NCI-H146 (cell line): ENCODE measurements at regions not wholly inside any gene's neighbourhood (a gene's known extent, or its start where the extent isn't known, plus 50 kb on each side); places are given as distances from the start of the nearest gene placed in this dataset.
A peak's percentile ranks its signal among the peaks of the same experiment; 100 is the strongest.
"Not testable (repeated sequence)": the region's sequence is repeated elsewhere in the genome, so short reads cannot be mapped to it uniquely, and the experiment has no call there.

ENCODE experiments used
- DNase-seq: peaks from one replicate; lab custom pipeline; 2025; lab: John Stamatoyannopoulos, UW

DNA sequence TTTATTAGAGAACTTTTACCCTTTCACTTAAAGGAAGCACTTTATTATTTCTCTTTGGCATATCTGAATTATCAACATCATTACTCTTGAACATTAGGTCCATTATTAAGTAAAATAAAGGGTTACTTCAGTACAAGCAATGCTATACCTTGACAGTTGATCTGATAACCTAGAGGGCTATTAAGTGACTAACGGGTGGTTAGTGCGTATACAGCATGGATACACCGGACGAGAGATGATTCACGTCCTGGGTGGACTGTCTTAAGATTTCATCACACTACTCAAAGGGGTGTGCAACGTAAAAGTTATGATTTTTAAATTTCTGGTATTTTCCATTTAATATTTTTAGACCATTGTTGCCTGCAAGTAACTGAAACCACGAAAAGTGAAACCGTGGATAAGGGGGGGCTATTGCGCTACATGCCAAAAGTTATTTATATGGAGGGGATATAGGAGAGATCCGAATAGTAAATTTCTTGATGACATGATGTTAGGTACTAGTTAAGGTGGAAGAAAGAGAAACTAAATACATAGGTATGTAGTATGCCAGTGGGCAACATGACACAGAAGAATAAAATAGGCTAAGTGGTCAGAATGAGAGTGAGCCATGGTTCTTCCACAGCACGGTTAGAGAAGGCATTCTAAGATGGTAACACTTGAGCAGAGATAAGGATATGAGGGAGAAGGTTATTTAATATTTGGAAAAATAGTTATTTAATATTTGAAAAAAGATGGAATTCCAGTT is 230.8 kb upstream of the ANKRD50 start:
- no peak for DNase-seq

DNA sequence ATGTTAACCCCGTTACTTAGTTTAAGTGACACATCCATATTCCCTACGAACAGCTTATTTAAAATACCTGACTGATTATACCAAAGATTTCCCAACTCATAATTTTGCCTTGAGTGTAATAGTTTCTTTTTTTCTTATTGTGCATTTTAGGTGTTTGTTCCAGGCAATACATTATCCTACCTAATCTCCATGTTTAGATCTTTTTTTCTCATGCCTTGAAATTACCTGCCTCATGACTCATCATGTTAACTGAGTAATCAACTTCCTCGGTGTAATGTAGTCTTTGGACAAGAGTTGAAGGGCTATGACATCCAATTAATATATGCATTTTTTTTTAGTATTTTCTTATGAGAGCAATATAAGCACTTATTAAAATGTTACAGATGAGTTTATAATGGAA is 228.7 kb upstream of the ANKRD50 start:
- DNase-seq = no peak

DNA sequence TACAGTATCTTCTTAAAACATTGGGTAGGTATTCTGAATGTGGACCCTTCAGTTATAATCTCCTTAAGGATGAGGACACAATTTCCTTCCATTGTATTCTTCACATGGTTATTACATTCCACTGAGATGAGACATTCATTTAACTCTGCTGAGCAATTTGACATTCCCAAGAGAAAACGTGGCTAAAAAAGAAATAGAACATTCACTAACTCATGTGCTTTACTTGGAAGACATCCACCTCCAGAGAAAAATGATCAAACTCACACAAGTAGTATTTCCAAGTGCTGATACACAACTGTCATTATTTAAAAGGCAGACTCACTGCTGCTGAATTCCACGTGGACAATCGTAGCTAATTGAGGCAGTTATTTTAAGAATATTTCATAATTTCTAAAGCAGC is 227.9 kb upstream of the ANKRD50 start:
- no peak for DNase-seq

DNA sequence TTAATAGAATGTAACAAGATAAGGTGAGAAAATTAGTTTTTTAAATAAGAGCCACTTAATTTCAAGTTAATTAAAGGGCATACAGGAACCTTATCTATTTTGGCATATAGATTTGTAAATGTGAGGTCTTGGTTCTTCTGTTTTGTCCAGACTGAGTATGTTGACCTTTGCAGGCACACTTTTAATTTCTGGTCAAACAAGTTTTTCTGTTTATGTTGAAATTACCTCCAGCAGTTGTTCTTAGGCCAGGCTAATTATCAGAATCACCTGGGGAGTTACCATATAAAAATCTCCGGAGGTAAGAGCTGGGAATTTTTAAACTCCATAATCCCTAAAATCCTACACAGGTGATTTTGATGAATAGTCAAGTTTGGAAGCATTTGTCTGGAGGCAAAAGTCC is 227.4 kb upstream of the ANKRD50 start:
- peak; percentile 11 for DNase-seq

DNA sequence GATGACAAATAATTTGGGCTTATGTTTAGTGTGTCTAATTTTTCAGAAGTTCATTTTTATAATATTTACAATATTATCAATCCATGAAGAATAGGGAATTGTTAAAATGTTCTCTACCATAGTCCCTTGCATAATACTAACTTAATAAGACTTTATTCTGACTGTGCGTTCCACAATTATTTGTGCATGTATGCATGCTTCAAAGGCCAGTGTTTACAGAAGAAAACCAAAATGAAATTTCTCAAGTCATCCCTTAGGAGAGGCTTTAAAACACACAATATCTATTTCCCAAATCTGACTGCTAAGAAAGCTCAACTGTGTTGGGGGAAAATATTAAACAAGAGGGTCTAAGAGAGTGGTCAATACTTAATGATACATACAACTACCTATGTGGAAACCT is 226.3 kb upstream of the ANKRD50 start:
- DNase-seq = no peak

DNA sequence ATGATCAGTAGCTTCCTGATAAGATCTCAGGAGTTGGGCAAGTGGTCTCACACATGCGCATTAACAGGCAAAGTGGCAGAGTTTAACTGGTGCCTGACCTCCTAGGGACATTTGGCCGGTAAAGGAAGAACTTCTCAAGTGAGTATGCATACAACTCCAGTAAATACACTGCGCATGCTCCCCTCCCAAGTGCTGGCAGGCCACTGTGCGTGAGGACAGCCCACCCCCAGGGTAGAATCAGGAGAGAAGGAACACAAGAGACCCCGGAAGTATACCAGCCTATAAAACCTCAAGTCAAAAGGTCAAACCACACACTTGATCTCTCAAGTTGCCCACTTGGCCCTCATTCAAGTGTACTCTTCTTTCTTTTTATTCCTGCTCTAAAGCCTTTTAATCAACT is 225.5 kb upstream of the ANKRD50 start:
- no peak for DNase-seq

DNA sequence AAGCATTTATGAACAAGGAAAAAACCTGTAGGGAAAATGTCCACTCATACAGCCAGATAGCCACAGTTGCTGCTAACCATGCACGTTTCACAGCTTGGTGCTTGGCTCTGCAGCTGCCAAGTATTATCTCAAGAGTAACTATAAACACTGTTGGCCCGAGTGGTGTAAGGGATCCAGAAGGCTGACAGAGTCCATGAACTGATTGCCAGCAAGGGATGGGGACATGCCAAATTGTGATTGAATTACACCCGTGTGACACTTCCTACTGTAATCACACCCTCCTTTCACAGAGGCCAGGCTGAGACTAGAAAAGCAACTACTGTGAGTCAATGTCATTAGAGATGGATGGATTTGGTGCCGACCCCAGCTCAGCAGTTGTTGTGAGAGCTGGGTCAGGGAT is 223.9 kb upstream of the ANKRD50 start:
- no peak for DNase-seq

DNA sequence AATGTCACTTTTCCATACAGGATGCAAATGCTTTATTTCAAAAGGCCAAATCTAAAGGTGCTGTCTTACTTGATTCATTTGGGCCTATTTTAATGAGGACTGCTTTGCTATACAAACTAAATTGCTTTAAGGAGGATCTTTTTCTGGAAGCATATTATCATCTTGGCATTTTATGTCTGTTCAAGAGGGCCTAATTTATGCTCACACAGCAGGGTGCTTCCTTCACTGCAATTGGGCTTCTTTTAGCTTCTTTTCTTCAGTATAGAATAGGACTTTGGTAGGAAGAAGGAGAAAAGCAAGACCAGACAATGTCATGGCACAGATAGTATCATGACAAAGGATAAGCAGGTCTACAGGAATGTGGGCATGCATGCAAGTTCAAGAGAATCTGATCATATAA is 222.4 kb upstream of the ANKRD50 start:
- no peak for DNase-seq

DNA sequence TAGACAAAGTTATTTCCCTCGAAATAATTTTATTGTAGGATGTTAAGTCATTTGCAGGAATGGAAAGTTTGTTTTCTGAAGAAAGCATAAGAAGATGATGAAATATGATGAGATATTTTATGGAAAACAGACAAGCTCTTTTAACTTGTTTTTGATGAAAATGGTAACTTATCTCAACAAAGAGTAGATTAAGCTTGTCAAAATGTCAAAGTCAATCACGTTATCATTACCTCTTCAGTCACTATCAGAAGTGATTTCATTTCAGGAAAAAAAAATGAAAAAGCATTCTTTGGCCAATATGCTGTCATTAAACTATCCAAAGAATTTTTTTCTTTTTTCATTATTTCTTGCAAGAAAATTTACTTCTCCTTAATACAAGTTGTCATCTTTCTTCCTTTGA is 221.0 kb upstream of the ANKRD50 start:
- no peak for DNase-seq

DNA sequence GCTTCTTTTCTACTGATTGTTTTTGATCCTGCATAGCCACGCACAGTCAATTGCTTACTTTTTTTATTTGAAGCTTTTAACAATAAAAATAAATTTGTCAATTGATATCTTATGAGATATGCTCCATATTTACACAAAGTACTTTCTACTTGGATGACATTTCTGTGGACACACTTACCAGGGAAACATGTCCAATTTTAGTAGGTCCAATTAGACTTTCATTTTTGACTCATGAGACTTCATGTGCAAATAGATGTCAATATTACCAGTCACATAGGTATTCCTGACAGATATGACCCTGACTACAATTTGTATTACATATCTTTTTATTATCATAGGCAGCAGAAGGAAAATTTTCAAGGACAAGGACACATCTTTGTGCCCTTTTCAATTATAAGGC is 219.9 kb upstream of the ANKRD50 start:
- DNase-seq = no peak

DNA sequence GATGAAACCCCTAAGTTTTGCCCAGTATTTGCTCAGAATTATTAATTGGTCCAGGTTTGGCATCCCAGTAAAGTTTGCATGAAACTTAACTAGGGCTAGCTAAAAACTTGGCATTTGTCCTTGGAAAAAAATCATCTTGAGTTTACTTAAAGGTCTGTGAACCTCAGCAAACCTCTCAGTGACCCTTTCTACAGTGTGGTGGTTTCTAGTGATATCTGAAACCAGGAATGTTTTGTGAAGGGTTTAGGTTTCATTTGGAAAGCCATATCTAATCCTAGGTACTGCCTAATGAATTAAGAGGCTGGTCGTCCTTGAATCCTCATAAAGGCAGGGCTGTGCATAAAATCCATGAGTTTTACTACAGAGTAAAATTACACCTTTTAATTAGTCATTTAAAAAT is 218.5 kb upstream of the ANKRD50 start:
- no peak for DNase-seq

DNA sequence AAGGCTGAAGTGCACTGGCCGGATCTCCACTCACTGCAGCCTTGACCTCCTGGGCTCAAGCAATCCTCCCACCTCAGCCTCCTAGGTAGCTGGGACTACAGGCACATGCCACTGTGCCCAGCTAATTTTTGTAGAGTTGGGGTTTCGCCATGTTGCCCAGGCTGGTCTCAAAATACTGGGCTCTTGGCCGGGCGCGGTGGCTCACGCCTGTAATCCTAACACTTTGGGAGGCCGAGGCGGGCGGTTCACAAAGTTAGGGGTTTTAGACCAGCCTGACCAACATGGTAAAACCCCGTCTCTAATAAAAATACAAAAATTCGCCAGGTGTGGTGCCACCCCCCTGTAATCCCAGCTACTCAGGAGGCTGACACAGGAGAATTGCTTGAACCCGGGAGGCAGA is 210.2 kb upstream of the ANKRD50 start:
- not testable (repeated sequence) for DNase-seq

DNA sequence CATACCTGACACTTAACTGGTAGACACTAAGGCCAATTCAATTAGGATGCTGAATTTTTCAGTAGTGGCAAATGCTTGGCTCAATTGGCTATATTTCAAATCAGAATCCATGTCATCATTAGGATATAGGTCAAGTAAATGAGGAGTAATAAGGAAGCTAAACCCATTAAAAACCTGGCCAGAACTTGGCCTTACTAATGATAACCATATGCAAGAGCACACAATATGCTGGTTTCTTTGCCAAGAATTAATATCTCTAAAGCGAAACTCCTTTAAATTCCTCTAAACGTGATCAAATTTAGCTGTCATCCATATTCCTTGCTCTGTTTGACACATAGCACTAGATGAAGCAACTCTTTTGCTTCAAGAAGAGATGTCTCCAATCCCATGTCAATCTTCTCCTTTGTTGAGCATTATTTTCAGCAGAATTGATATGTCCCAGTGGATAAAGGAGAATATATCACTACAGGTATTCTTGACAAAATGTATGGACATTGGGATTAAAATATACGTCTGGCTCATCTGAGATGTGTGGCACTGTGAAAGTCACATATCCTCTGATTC is 206.1 kb upstream of the ANKRD50 start:
- no peak for DNase-seq

DNA sequence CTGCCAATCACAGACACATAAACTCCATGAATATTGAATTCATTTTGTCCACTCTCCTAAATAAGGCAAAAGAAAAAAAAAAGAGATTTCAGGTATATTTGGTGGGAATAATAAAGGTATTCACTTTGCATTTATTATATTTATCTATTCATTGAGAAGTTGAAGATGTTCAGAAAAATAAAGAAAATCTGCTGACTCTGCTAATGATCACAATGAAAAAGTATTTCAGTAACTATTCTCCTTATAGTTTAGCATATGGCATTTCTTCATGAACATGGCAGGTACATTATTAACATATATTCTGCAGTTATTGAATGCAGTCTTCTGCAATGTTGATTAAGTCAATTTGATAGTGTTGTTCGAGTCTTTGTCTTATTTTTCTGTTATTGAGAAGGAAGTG is 202.5 kb upstream of the ANKRD50 start:
- DNase-seq = no peak

DNA sequence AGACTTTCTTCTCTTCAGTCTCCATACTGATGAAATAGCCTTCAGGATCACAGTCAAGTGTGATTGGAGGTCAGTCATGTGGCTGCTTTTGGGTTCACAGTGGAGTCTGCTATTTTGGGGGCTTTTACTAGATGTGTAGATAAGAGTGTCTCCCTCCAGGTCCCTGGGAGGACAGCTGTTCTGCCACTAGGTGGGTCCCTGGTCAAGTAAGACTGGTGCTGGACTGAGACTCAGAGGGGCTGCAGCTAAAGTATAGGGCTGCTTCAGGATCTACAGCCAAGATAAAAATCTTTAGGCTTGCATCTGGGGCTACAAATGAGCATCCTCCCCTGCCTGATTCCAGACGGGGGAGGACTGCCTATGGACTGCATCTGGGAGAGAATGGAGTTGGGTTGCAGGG is 200.7 kb upstream of the ANKRD50 start:
- no peak for DNase-seq

DNA sequence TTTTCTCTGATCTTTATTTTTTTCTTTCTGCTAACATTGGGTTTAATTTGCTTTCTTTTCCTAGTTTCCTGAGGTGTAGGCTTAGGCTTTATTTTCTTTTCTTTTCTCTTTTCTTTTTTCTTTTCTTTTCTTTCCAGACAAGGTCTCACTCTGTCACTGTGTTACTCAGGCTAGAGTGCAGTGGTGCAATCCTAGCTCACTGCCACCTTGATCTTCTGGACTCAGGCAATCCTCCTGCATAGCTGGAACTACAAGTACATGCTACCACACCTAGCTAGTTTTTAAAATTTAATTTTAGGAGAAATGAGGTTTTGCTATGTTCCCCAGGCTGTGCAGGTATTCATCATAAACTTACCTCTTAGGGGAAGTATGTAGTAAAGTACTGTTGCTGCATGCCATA is 197.8 kb upstream of the ANKRD50 start:
- DNase-seq = no peak

DNA sequence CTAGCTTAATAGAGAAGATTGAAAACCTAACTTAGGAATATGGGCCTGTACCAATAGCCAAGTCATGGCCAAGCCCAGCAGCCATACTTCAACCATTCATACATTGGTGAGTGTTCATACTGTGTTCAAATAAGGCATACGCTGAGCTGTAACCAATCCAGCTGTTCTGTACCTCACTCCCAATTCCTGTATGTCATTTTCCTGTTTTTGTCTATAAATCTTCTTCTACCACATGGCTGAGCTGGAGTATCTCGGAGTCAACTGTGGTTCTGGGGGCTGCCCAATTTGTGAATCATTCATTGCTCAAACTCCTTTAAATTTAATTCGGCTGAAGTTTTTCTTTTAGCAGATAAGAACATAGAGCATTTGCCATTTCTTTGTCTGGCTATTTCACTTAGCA is 195.3 kb upstream of the ANKRD50 start:
- DNase-seq = no peak

DNA sequence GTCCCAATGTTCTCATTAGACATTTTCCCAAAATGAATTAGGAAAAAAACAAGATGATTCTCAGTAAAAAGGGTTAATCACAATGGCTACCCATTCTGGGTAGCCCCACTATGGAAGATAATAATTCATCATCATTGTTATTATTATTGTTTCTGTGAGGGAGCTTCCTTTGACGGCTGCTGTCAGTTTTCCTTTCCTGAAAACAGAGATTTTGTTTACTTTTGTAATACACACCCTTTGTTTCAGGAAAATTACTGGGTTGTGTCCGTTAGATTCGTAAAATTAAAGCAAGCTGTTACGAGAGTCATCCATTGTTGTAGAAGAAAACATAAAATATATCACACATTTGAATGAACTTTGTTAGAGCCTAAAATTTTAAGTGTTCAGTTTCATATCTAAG is 192.9 kb upstream of the ANKRD50 start:
- DNase-seq = no peak

DNA sequence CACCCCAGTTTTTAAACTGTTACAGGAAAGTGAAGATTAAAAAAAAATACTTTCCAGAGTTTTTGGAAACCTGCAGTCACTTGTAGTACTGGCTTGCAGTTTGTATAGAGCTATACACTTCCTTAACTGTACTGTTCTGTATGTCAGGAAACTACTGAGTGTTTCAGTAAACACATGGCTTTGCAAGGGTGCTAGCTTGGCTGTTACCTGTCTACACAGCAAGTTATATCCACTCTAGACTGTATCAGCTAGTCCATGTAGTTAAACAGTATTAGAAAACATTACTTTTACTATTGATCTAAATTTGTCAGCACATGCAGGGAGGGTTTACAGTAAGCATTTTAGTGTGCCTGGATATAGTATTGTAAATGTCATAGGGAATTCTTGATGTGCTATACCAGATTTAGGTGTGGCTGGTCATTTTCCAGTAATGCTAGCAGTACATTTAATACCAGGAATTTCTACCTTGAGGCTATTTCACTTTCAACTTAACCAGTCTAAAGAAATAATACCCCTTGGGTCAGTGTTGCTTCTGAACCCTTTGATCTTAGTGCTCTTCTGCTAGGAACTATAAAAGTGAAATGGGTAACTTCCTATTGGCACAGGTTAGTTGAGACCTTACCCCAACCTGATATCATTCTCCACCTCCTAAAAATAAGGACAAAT is 192.3 kb upstream of the ANKRD50 start:
- DNase-seq = no peak

DNA sequence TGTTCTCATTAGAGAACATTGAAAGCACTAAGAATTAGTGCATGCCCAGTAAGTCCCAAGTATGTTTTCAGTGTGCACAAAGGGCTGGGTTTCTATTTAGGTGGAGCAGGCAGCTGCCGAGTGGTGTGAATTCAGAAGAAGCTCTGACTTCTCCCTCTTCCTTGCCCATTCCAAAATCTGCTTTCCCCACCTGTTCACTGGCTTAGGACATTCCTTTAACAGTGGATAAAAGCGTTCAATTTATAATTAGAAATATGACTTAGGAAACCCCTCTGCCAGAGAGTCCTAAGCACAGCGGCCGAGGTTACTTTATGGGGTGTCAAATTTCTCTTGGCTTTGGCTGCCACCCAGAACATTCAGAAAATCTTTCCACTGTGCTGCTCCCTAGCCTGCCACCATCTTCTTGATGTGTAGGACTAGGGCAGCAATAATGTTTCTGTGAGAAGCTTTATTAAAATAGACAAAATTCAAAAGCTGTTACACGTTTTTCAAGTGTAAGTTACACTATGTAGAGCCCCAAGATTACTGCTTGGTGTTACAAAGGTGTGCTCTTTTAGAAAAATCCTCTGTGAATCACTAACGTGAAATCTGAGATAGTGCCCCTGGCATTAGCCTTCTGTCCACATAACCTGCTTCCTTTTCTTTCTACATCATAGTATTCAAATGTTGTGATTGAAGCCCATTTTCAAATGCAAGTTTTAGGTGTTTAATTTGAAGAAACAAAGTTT is 191.6 kb upstream of the ANKRD50 start:
- peak; percentile 7 for DNase-seq

DNA sequence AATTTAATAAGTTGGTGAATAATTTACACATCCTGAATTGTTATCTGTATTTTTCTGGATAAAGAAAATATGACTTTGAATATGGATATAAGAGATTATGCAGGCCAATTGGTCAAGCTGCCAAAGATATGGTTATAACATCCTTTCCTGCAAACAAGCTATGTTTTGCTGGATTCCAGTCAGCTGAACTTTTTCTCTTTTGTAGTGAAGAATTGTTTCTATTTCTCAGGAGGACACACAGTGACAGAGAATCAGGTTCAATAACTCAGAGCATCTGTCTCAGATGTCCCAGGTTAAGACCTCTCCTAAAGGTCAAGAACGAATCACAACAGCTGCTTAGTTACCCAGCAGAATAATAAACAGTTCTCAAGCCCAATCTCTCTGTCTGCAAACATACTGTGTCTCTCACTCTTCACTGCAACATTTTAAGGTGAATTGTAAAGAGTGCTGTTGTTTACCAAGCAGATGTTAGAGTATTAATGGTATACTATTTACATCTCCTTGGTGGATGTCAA is 189.5 kb upstream of the ANKRD50 start:
- peak; percentile 3 for DNase-seq

DNA sequence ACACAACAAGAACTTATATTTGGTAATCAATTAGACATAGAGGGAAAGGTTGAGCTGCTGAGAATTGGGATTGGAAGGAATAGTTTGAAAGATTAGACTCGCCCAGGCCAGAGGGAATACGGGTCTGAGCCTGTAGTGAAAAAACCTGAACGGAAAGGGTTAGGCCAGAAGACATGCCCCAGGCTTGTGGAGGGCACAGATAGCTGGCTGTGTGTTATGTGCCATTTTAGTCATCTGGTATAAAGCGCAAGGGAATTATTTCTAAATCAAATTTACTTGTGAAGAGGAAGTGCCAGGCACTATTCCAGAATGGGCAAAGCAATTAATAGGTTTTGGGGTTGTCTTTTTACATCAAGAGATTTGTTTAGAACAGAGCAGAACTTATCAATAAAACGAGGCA is 187.5 kb upstream of the ANKRD50 start:
- DNase-seq = no peak

DNA sequence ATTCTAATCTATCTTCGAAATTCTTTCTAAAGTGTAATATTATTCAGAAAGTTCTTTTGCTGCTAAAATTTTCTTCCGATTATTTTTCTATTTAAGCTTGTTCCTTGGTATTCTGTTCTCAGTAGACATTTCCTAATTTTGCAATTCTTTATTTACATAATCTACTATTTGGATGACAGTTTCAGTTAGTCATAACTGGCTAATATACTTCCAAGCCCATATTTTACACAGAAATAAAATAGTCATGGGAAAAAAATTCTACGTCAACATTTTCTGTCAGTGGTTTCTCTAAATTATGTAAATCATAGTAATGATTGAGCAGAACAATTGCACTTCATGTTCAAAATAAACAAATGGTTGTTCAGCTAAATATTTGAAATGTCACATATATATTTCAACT is 178.0 kb upstream of the ANKRD50 start:
- no peak for DNase-seq
